Hepatocyte (in vitro differentiated cells): ENCODE measurements at regions not wholly inside any gene's neighbourhood (a gene's known extent, or its start where the extent isn't known, plus 50 kb on each side); places are given as distances from the start of the nearest gene placed in this dataset.

Source experiments
- DNase-seq: peaks from one replicate; pipeline ENCODE4 v3.0.0-alpha.2; 2016; ENCODE audit warnings: low spot score
- H2AFZ ChIP-seq: fragments of 200-600 bp; sonication (generic); 2 replicates; pipeline ENCODE4 v1.6.0; 2016; ENCODE audit warnings: antibody characterized with exemption, mild to moderate bottlenecking
- H3K27ac ChIP-seq: fragments of 200-600 bp; sonication (generic); 2 replicates; pipeline ENCODE4 v1.5.1; 2016; ENCODE audit warnings: mild to moderate bottlenecking
- H3K27me3 ChIP-seq: fragments of 200-600 bp; sonication (generic); 2 replicates; pipeline ENCODE4 v1.6.1; 2016
- H3K36me3 ChIP-seq: fragments of 200-600 bp; sonication (generic); replicated peaks from 2 replicates; pipeline ENCODE4 v1.5.1; 2016; ENCODE audit warnings: low read depth; ENCODE audit not compliant: insufficient read depth
- H3K4me1 ChIP-seq: fragments of 200-600 bp; sonication (generic); 2 replicates; pipeline ENCODE4 v1.5.1; 2016; ENCODE audit warnings: mild to moderate bottlenecking, moderate library complexity; ENCODE audit not compliant: insufficient read depth
- H3K4me2 ChIP-seq: fragments of 200-600 bp; sonication (generic); 2 replicates; pipeline ENCODE4 v1.6.0; 2016
- H3K4me3 ChIP-seq: fragments of 200-600 bp; sonication (generic); 2 replicates; pipeline ENCODE4 v1.5.1; 2016; ENCODE audit warnings: mild to moderate bottlenecking
- H3K79me2 ChIP-seq: fragments of 200-600 bp; sonication (generic); 2 replicates; pipeline ENCODE4 v1.6.0; 2017; ENCODE audit warnings: mild to moderate bottlenecking
- H3K9me2 ChIP-seq: fragments of 200-600 bp; sonication (generic); replicated peaks from 2 replicates; pipeline ENCODE4 v1.6.0; 2017; ENCODE audit warnings: mild to moderate bottlenecking; ENCODE audit not compliant: insufficient read depth
- H3K9me3 ChIP-seq: fragments of 200-600 bp; sonication (generic); 2 replicates; pipeline ENCODE4 v1.5.1; 2016; ENCODE audit warnings: low read depth, mild to moderate bottlenecking
- H4K20me1 ChIP-seq: fragments of 200-600 bp; sonication (generic); 2 replicates; pipeline ENCODE4 v1.6.0; 2016; ENCODE audit warnings: mild to moderate bottlenecking; ENCODE audit not compliant: insufficient read depth, poor library complexity, severe bottlenecking
- EZH2 ChIP-seq: fragments of 200-600 bp; sonication (generic); IDR thresholded peaks from 2 replicates; pipeline ENCODE4 v1.6.1; 2016; ENCODE audit warnings: antibody characterized with exemption, mild to moderate bottlenecking, borderline replicate concordance
- EZH2phosphoT487 ChIP-seq: fragments of 200-600 bp; sonication (generic); IDR thresholded peaks from one replicate; pipeline ENCODE4 v1.6.1; 2018; ENCODE audit warnings: antibody characterized with exemption, mild to moderate bottlenecking, low read depth, moderate library complexity; ENCODE audit not compliant: unreplicated experiment, severe bottlenecking
- WGBS: methylation state at CpG from one replicate; pipeline ENCODE4 v1.1.6; 2016; ENCODE audit warnings: low lambda C conversion rate; ENCODE audit errors: missing lambda C conversion rate; 5-methylcytosine and 5-hydroxymethylcytosine counted together
- TF ChIP-seq, protein P1 (sequence below): fragments of 200-600 bp; sonication (generic); IDR thresholded peaks from 2 replicates; pipeline ENCODE4 v1.5.1; 2016; ENCODE audit warnings: antibody characterized with exemption, mild to moderate bottlenecking; ENCODE audit not compliant: poor library complexity

DNA sequence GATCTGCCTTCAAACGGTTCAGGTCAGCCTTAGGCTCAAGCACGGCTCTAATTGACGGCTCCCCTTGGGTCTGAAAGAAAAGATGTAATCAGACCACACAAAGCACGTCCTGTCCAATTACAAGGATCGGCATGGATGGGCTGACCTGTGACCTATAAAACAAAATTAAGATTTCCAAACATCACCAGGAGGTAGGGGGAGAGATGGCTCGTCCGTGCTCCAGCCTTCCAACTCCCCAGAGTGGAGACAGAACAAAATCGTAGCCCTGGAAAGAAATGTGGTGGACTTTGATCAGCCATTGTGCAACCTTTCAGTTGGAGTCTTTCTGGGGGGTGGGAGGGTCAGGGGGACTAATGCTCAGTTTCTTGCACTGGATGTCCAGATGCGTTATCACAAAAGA is 226.6 kb upstream of the DIO3 start:
- Histone ChIP-seq H3K27me3 (no peaks in the 10 kb centered on the region), H3K36me3 (no peaks in the 10 kb centered on the region), H3K4me1 (peaks cover 32% of the 10 kb centered on the region), H3K4me3 (no peak overlapping the region), H2AFZ (no peak overlapping the region), H3K9me2 (no peaks in the 10 kb centered on the region), H3K27ac (peak overlapping the region; percentile 72), H3K9me3 (no peaks in the 10 kb centered on the region), H3K4me2 (peak overlapping the region; percentile 48), H4K20me1 (no peaks in the 10 kb centered on the region), H3K79me2 (no peaks in the 10 kb centered on the region)
- TF ChIP-seq, protein P1, sequence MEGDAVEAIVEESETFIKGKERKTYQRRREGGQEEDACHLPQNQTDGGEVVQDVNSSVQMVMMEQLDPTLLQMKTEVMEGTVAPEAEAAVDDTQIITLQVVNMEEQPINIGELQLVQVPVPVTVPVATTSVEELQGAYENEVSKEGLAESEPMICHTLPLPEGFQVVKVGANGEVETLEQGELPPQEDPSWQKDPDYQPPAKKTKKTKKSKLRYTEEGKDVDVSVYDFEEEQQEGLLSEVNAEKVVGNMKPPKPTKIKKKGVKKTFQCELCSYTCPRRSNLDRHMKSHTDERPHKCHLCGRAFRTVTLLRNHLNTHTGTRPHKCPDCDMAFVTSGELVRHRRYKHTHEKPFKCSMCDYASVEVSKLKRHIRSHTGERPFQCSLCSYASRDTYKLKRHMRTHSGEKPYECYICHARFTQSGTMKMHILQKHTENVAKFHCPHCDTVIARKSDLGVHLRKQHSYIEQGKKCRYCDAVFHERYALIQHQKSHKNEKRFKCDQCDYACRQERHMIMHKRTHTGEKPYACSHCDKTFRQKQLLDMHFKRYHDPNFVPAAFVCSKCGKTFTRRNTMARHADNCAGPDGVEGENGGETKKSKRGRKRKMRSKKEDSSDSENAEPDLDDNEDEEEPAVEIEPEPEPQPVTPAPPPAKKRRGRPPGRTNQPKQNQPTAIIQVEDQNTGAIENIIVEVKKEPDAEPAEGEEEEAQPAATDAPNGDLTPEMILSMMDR, result no peak
- TF ChIP-seq EZH2 (no peak), EZH2phosphoT487 (no peak)
- DNase-seq, result peak; percentile 33
- 56% methylated on average over 9 of the region's 9 CpGs for WGBS

DNA sequence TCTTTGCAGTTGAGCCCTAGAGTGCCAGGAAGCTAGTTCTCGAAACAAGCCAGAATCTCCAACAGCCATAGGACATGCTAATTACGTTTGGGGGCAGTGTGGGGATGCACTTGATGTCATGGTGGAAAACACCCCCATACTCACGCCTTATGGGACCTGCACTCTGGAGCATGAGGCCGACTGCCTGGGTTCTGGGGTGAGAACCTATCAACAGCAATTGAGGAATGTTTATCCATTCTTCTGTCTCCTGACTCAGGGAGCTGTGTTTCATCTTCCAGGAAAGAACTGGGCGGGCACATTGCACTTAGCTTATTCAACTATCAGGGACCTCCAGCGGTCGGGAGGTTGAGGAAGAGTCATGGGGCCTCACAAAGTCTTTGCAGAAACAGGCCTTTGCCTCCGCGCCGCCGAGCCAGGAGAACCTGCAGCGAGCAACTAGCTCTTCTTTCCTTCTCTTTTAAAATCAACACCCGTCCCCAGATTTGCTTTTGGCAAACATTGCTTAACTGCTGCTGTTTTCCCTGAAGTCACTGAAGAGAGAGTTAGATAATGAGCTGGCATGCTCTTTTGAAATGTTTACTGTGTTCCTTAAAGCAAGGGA is 226.1 kb upstream of the DIO3 start:
- H4K20me1 ChIP-seq, result no peaks in the 10 kb centered on the region
- no peaks in the 10 kb centered on the region for H3K9me3 ChIP-seq
- H3K4me2 ChIP-seq, result peak overlapping the region; percentile 48
- no peaks in the 10 kb centered on the region for H3K36me3 ChIP-seq
- H2AFZ ChIP-seq, result no peak overlapping the region
- H3K27ac ChIP-seq, result peak overlapping the region; percentile 72
- no peaks in the 10 kb centered on the region for H3K9me2 ChIP-seq
- TF ChIP-seq EZH2, result no peak
- no peak for TF ChIP-seq EZH2phosphoT487
- TF ChIP-seq, protein P1, result no peak
- no peaks in the 10 kb centered on the region for H3K79me2 ChIP-seq
- 31% methylated on average over 13 of the region's 13 CpGs for WGBS
- H3K4me1 ChIP-seq, result peaks cover 32% of the 10 kb centered on the region
- H3K27me3 ChIP-seq, result no peaks in the 10 kb centered on the region
- peak; percentile 67 for DNase-seq
- no peak overlapping the region for H3K4me3 ChIP-seq

DNA sequence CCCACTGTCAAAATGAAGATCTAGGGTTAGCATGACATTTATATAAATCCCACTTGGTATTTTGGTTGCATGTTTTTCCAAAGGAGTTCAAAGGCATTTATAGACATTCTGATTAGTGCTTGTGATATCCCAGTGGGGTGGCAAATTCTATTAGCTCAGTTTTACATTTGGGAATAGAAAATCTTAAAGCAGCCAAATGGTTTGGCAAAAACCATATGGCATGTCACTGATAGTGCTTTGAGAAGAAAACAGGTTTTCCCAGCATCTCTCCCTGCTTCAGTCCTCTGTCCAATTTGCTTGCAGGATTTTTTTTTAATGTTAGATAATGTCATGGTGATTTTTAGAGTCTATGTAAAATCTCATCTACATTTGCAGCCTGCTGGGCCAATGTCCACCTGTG is 225.1 kb upstream of the DIO3 start:
- H3K36me3 ChIP-seq, result no peaks in the 10 kb centered on the region
- no peak overlapping the region for H2AFZ ChIP-seq
- peak overlapping the region; percentile 72 for H3K27ac ChIP-seq
- H3K27me3 ChIP-seq, result no peaks in the 10 kb centered on the region
- H3K4me2 ChIP-seq, result no peak overlapping the region
- no peak for DNase-seq
- no peaks in the 10 kb centered on the region for H3K9me2 ChIP-seq
- TF ChIP-seq, protein P1, result no peak
- no peak for TF ChIP-seq EZH2phosphoT487
- no peaks in the 10 kb centered on the region for H3K9me3 ChIP-seq
- no peaks in the 10 kb centered on the region for H3K79me2 ChIP-seq
- H3K4me3 ChIP-seq, result no peak overlapping the region
- H4K20me1 ChIP-seq, result no peaks in the 10 kb centered on the region
- H3K4me1 ChIP-seq, result peaks cover 32% of the 10 kb centered on the region

DNA sequence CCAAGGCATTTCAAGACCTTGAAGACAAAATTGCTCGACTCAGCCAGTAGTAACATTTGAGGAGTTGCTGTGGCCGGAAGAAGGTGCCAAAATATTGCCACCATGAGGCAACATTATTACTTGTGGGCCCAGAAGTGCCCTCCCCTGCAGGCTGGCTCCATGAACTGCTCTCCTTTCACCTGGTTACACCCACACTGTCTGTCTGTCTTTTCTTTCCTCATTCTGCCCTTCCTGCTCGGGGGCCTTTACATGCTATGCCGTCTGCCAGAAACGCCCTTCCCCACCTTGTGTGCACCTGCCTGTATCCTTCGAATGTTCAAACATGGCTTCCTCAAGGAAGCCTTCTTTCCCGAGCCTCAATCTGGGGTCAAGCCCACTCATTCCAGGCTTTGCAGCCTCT is 224.2 kb upstream of the DIO3 start:
- Histone ChIP-seq H3K27me3 (no peaks in the 10 kb centered on the region), H3K4me1 (peaks cover 32% of the 10 kb centered on the region), H3K4me3 (no peak overlapping the region), H3K4me2 (no peak overlapping the region), H3K79me2 (no peaks in the 10 kb centered on the region), H2AFZ (no peak overlapping the region), H3K27ac (no peak overlapping the region), H3K36me3 (no peaks in the 10 kb centered on the region), H4K20me1 (no peaks in the 10 kb centered on the region), H3K9me3 (no peaks in the 10 kb centered on the region), H3K9me2 (no peaks in the 10 kb centered on the region)
- no peak for TF ChIP-seq EZH2
- TF ChIP-seq, protein P1, result no peak
- TF ChIP-seq EZH2phosphoT487, result no peak
- no peak for DNase-seq
- WGBS, result 90% methylated on average over 7 of the region's 7 CpGs
